Naive B cell (primary cell): ENCODE measurements at regions not wholly inside any gene's neighbourhood (a gene's known extent, or its start where the extent isn't known, plus 50 kb on each side); places are given as distances from the start of the nearest gene placed in this dataset.
"Not testable (repeated sequence)": the region's sequence is repeated elsewhere in the genome, so short reads cannot be mapped to it uniquely, and the experiment has no call there.

Source experiments
- ATAC-seq, 2 donors: fragments of 150-1000 bp; cut with Tn5 transposase; 2 replicates each; pipeline ENCODE4 v1.10.0; 2021; ENCODE audit warnings: low read depth in 2 of 2, mild to moderate bottlenecking in 2 of 2, moderate library complexity in 2 of 2
- DNase-seq: peaks from one replicate; pipeline ENCODE4 v3.0.0; 2022
- H3K27ac Mint-ChIP-seq, 6 donors: one replicate each; pipeline ENCODE4 v1.8.0; 2020 to 2022; ENCODE audit warnings: mild to moderate bottlenecking in 6 of 6, mixed read lengths in 6 of 6, moderate library complexity in 5 of 6, inconsistent platforms in 2 of 6
- H3K27me3 Mint-ChIP-seq, 3 donors: one replicate each; pipeline ENCODE4 v1.8.0; 2021 to 2022; ENCODE audit warnings: mixed read lengths in 3 of 3, mild to moderate bottlenecking in 1 of 3
- H3K36me3 Mint-ChIP-seq, 2 donors: one replicate each; pipeline ENCODE4 v1.8.0; 2020 to 2022; ENCODE audit warnings: mixed read lengths in 2 of 2, inconsistent platforms in 1 of 2, mild to moderate bottlenecking in 1 of 2
- H3K4me1 Mint-ChIP-seq, 3 donors: one replicate each; pipeline ENCODE4 v1.8.0; 2020 to 2022; ENCODE audit warnings: mixed read lengths in 3 of 3, inconsistent platforms in 1 of 3, mild to moderate bottlenecking in 1 of 3, moderate library complexity in 1 of 3
- H3K4me3 Mint-ChIP-seq, 8 donors: one replicate each; pipeline ENCODE4 v1.8.0; 2020 to 2022; ENCODE audit warnings: mild to moderate bottlenecking in 8 of 8, mixed read lengths in 8 of 8, moderate library complexity in 8 of 8, inconsistent platforms in 2 of 8
- H3K9me3 Mint-ChIP-seq, 7 donors: one replicate each; pipeline ENCODE4 v1.8.0; 2020 to 2022; ENCODE audit warnings: mixed read lengths in 7 of 7, mild to moderate bottlenecking in 5 of 7, inconsistent platforms in 2 of 7, moderate library complexity in 1 of 7

DNA sequence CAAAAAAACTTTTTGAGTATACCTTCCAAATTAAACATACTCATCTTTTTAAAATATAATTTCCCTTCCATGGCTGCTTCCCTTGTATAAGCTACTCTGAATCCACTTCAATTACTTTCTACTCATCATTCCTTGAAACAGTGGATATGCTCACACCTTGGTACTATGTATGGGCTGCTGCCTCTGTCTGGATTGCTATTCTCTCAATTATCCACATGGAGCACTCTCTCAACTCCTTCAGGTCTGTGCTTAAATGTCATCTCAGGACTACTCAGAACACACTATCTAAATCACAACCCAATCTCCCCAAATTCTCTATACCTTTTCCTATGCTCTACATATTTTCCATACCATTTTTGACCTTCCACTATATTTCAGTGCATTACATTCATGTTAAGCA, 898.9 kb upstream of the EPHA5 start:
- H3K9me3 Mint-ChIP-seq, result peaks cover 0 to 2% (median 0%) of the 10 kb centered on the region in 7 donors
- no peaks in the 10 kb centered on the region for H3K4me1 Mint-ChIP-seq
- H3K27ac Mint-ChIP-seq, result no peak overlapping the region
- ATAC-seq, result no peak
- H3K36me3 Mint-ChIP-seq, result no peaks in the 10 kb centered on the region
- no peaks in the 10 kb centered on the region for H3K27me3 Mint-ChIP-seq
- H3K4me3 Mint-ChIP-seq, result no peak overlapping the region
- no peak for DNase-seq

GRCh38 chr4:66568431-66568830, 898.1 kb upstream of the EPHA5 start:
- H3K36me3 Mint-ChIP-seq, result no peaks in the 10 kb centered on the region
- no peak for ATAC-seq
- H3K27me3 Mint-ChIP-seq, result no peaks in the 10 kb centered on the region
- H3K4me1 Mint-ChIP-seq, result no peaks in the 10 kb centered on the region
- H3K9me3 Mint-ChIP-seq, result peaks cover 0 to 2% (median 0%) of the 10 kb centered on the region in 7 donors
- H3K27ac Mint-ChIP-seq, result no peak overlapping the region
- no peak overlapping the region for H3K4me3 Mint-ChIP-seq
- no peak for DNase-seq

DNA sequence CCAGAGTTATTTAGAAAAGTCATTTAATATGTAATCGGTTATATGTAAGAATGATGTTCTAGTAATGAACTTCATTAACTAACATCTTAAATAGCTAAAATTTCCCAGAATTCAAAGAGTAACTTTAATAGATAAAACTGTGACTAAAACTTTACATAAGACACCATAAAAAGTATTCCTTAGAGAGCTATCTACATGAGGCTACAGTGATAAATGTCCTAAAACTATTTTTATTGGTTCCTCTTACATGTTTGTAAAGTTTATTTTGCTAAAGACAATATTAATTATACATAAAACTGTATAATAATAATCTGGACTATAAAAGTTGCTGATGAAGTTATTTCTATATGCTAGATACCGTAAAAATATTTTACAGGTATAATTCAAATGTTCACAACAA, 897.7 kb upstream of the EPHA5 start:
- no peak overlapping the region for H3K4me3 Mint-ChIP-seq
- no peaks in the 10 kb centered on the region for H3K27me3 Mint-ChIP-seq
- peaks cover 0 to 2% (median 0%) of the 10 kb centered on the region in 7 donors for H3K9me3 Mint-ChIP-seq
- no peaks in the 10 kb centered on the region for H3K36me3 Mint-ChIP-seq
- H3K27ac Mint-ChIP-seq, result no peak overlapping the region
- ATAC-seq (no peak), DNase-seq (no peak)
- no peaks in the 10 kb centered on the region for H3K4me1 Mint-ChIP-seq

- no peak for DNase-seq
- H3K36me3 Mint-ChIP-seq, result no peaks in the 10 kb centered on the region
- no peak overlapping the region for H3K27ac Mint-ChIP-seq
- ATAC-seq, result no peak
- no peaks in the 10 kb centered on the region for H3K4me1 Mint-ChIP-seq
- H3K27me3 Mint-ChIP-seq, result no peaks in the 10 kb centered on the region
- peaks cover 0 to 2% (median 0%) of the 10 kb centered on the region in 7 donors for H3K9me3 Mint-ChIP-seq
- H3K4me3 Mint-ChIP-seq, result no peak overlapping the region
These were observed 897.3 kb upstream of the EPHA5 start for GRCh38 chr4:66567551-66567950.

DNA sequence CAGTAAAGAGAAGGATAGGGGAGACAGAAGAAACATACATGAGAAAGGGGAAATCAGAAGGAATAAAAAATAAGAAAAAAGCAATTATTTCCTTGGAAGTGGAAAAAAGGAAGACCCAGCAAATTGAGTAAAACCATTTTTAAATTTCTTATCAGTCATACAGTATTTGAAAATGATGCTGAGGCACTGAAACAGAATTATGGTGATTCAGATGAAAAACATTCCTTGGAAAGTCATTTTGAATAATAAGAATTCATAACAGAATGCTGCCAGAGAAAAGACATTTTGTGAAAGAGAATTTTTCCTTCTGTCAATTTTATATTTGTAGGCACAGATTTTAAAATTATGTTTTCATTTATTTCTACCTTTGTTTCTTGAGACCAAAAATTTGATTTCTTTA, 895.5 kb upstream of the EPHA5 start:
- no peak overlapping the region for H3K27ac Mint-ChIP-seq
- H3K36me3 Mint-ChIP-seq, result no peaks in the 10 kb centered on the region
- peaks cover 0 to 2% (median 0%) of the 10 kb centered on the region in 7 donors for H3K9me3 Mint-ChIP-seq
- ATAC-seq (no peak), DNase-seq (no peak)
- H3K4me1 Mint-ChIP-seq, result no peaks in the 10 kb centered on the region
- no peaks in the 10 kb centered on the region for H3K27me3 Mint-ChIP-seq
- H3K4me3 Mint-ChIP-seq, result no peak overlapping the region

GRCh38 chr4:66564901-66565651, 894.8 kb upstream of the EPHA5 start:
- H3K4me1 Mint-ChIP-seq, result no peaks in the 10 kb centered on the region
- H3K9me3 Mint-ChIP-seq, result peaks cover 0 to 5% (median 0%) of the 10 kb centered on the region in 7 donors
- H3K27ac Mint-ChIP-seq, result no peak overlapping the region
- no peaks in the 10 kb centered on the region for H3K27me3 Mint-ChIP-seq
- H3K4me3 Mint-ChIP-seq, result no peak overlapping the region
- no peak for ATAC-seq
- DNase-seq, result no peak
- no peaks in the 10 kb centered on the region for H3K36me3 Mint-ChIP-seq

DNA sequence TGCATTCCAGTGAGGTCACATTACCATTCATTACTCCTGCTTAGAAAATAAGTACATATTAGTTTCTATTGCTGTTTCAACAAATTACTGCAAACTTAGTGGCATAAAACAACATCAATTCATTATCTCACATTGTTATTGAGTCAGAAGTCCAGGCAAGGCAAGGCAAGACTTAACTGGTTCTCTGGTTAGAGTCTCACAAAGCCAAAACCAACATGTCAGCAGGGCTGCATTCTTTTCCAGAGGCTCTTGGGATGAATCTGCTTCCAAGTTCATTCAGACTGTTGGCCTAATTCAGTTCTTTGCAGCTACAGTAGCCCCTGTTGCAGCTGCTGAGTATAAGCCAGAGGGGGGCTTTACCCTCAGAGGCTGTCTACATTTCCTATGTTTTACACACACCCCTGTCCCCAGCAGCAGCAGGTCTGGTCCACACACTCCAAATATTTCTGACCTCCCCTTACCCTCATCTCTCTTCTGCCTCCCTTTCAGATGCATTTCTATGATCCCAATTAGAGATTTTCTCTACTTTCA, 892.1 kb upstream of the EPHA5 start:
- Mint-ChIP-seq H3K36me3 (no peaks in the 10 kb centered on the region), H3K27me3 (no peaks in the 10 kb centered on the region), H3K4me3 (no peak overlapping the region), H3K27ac (no peak overlapping the region), H3K4me1 (no peaks in the 10 kb centered on the region), H3K9me3 (peaks cover 0 to 3% (median 0%) of the 10 kb centered on the region in 7 donors)
- no peak for DNase-seq
- no peak for ATAC-seq

GRCh38 chr4:66561465-66562053, 891.3 kb upstream of the EPHA5 start:
- not testable (repeated sequence) for H3K27ac Mint-ChIP-seq, H3K9me3 Mint-ChIP-seq, H3K4me1 Mint-ChIP-seq, H3K4me3 Mint-ChIP-seq, ATAC-seq, H3K36me3 Mint-ChIP-seq, DNase-seq, H3K27me3 Mint-ChIP-seq

DNA sequence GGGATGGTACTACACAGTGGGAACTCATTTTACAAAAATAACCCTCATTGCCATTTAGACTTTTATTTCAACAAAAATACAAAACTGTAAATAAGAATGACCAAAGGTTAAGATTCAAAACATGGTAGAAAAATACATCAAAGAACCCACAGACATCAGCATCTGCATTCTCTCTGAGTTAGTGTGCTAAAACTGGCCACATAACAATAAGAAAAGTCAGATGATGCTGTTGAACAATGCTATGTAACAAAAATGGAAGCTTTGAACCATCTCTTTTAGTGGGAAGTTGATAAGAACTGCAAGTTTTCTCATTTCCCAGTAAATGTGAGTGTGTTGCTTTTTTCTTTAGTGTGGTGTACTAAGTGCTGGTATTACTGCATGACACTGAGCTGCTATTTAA, 888.4 kb upstream of the EPHA5 start:
- Mint-ChIP-seq H3K9me3 (peaks cover 0 to 3% (median 0%) of the 10 kb centered on the region in 7 donors), H3K4me3 (no peak overlapping the region), H3K4me1 (no peaks in the 10 kb centered on the region), H3K27me3 (no peaks in the 10 kb centered on the region), H3K36me3 (no peaks in the 10 kb centered on the region), H3K27ac (no peak overlapping the region)
- no peak for DNase-seq
- no peak for ATAC-seq

- Mint-ChIP-seq H3K36me3 (no peaks in the 10 kb centered on the region), H3K4me1 (no peaks in the 10 kb centered on the region)
- no peak for DNase-seq
These were observed 886.5 kb upstream of the EPHA5 start for GRCh38 chr4:66556651-66557278.

GRCh38 chr4:66555301-66555700, 885.0 kb upstream of the EPHA5 start:
- Mint-ChIP-seq H3K27me3 (no peaks in the 10 kb centered on the region), H3K9me3 (peaks cover 0 to 12% (median 4%) of the 10 kb centered on the region in 7 donors), H3K36me3 (no peaks in the 10 kb centered on the region)

More at GRCh38 chr4:66556651-66557278, 886.5 kb upstream of the EPHA5 start:
- no peak for ATAC-seq
- Mint-ChIP-seq H3K9me3 (peaks cover 0 to 6% (median 2%) of the 10 kb centered on the region in 7 donors), H3K27ac (no peak overlapping the region), H3K4me3 (no peak overlapping the region), H3K27me3 (no peaks in the 10 kb centered on the region)

GRCh38 chr4:66554826-66555225, 884.5 kb upstream of the EPHA5 start:
- no peaks in the 10 kb centered on the region for H3K27me3 Mint-ChIP-seq
- H3K4me3 Mint-ChIP-seq, result no peak overlapping the region

More at GRCh38 chr4:66555301-66555700, 885.0 kb upstream of the EPHA5 start:
- no peaks in the 10 kb centered on the region for H3K4me1 Mint-ChIP-seq
- H3K27ac Mint-ChIP-seq, result no peak overlapping the region
- DNase-seq (no peak), ATAC-seq (no peak)
- no peak overlapping the region for H3K4me3 Mint-ChIP-seq

DNA sequence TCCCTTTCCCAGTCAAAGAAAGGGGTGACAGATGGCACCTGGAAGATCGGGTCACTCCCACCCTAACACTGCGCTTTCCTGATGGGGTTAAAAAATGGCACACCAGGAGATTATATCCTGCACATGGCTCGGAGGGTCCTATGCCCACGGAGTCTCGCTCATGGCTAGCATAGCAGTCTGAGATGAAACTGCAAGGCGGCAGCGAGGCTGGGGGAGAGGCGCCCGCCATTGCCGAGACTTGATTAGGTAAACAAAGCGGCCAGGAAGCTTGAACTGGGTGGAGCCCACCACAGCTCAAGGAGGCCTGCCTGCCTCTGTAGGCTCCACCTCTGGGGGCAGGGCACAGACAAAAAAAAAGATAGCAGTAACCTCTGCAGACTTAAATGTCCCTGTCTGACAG, 875.0 kb upstream of the EPHA5 start:
- H3K36me3 Mint-ChIP-seq, DNase-seq, ATAC-seq, H3K27ac Mint-ChIP-seq, H3K4me3 Mint-ChIP-seq, H3K4me1 Mint-ChIP-seq, H3K27me3 Mint-ChIP-seq: not testable (repeated sequence)
- peaks cover 2 to 12% (median 7%) of the 10 kb centered on the region in 7 donors for H3K9me3 Mint-ChIP-seq

More at GRCh38 chr4:66554826-66555225, 884.5 kb upstream of the EPHA5 start:
- Mint-ChIP-seq H3K27ac (no peak overlapping the region), H3K9me3 (peaks cover 0 to 12% (median 4%) of the 10 kb centered on the region in 7 donors), H3K4me1 (no peaks in the 10 kb centered on the region), H3K36me3 (no peaks in the 10 kb centered on the region)
- DNase-seq, result no peak
- ATAC-seq, result no peak

DNA sequence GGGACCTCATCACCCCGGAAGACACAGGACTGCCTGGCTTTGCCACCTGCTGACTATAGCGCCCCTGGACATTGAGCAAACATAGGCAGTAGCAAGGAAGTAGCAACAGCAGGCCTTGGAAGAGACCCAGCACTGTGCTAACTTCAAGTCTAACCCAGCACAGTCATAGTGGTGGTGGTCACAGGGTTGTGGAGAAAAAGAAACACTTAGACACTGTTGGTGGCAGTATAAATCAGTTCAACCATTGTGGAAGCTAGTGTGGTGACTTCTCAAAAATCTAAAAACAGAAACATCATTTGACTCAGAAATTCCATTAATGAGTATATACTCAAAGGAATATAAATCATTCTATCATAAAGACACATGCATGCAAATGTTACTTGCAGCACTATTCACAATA, 874.0 kb upstream of the EPHA5 start:
- Mint-ChIP-seq H3K9me3 (peaks cover 2 to 12% (median 7%) of the 10 kb centered on the region in 7 donors), H3K4me3 (no peak overlapping the region), H3K27me3 (no peaks in the 10 kb centered on the region), H3K36me3 (peaks cover 0 to 7% of the 10 kb centered on the region in 2 donors), H3K4me1 (no peaks in the 10 kb centered on the region), H3K27ac (no peak overlapping the region)
- DNase-seq (no peak), ATAC-seq (no peak)
